Gastrocnemius medialis (tissue), 4 donors: ENCODE measurements at regions not wholly inside any gene's neighbourhood (a gene's known extent, or its start where the extent isn't known, plus 50 kb on each side); places are given as distances from the start of the nearest gene placed in this dataset.

Source experiments
- ATAC-seq, 2 donors: fragments of 150-250 bp; one replicate each; pipeline ENCODE4 v1.9.1; 2016
- DNase-seq, 2 donors: peaks; one replicate each; pipeline ENCODE4 v3.0.0-alpha.2; 2019
- H3K27ac ChIP-seq, 4 donors: fragments of 200-600 bp; sonication (generic); 1 replicate in 1 of 4; 2 replicates in 3 of 4; pipeline ENCODE4 v1.5.1; 2016 to 2018; ENCODE audit warnings: mild to moderate bottlenecking in 2 of 4, moderate library complexity in 1 of 4
- H3K27me3 ChIP-seq, 3 donors: fragments of 200-600 bp; sonication (generic) in 2 of 3; 1 replicate in 1 of 3; 2 replicates in 2 of 3; pipeline versions ENCODE4 v1.5.1 to v1.6.0; 2016 to 2019; ENCODE audit warnings: mild to moderate bottlenecking in 1 of 3, moderate library complexity in 1 of 3
- H3K36me3 ChIP-seq, 2 donors: fragments of 200-600 bp; sonication (generic) in 1 of 2; one replicate each; pipeline ENCODE4 v1.5.1; 2017 to 2018
- H3K4me1 ChIP-seq, 2 donors: fragments of 200-600 bp; sonication (generic) in 1 of 2; one replicate each; pipeline ENCODE4 v1.5.1; 2016 to 2017; ENCODE audit warnings: mild to moderate bottlenecking in 2 of 2
- H3K4me3 ChIP-seq, 4 donors: fragments of 200-600 bp; sonication (generic) in 3 of 4; 1 replicate in 1 of 4; 2 replicates in 3 of 4; pipeline ENCODE4 v1.5.1; 2016 to 2019; ENCODE audit warnings: mild to moderate bottlenecking in 2 of 4
- H3K9me3 ChIP-seq, 3 donors: fragments of 200-600 bp; sonication (generic) in 2 of 3; 1 replicate in 1 of 3; 2 replicates in 2 of 3; pipeline ENCODE4 v1.5.1; 2016 to 2019
- CTCF ChIP-seq, 5 experiments: fragments of 450-650 bp in 3 of 5; fragments of 200-600 bp in 2 of 5; sonication (generic) in 2 of 5; IDR thresholded peaks in 4 of 5; conservative IDR thresholded peaks in 1 of 5; 1 replicate in 4 of 5; 2 replicates in 1 of 5; pipeline ENCODE4 v1.5.1; 2016 to 2019; ENCODE audit warnings: antibody characterized with exemption in 5 of 5, mild to moderate bottlenecking in 3 of 5, moderate library complexity in 3 of 5
- POLR2A ChIP-seq, 2 donors: fragments of 450-650 bp; IDR thresholded peaks; one replicate each; pipeline ENCODE4 v1.6.1; 2017; ENCODE audit warnings: antibody characterized with exemption in 2 of 2, mild to moderate bottlenecking in 2 of 2, moderate library complexity in 2 of 2
- in situ Hi-C, 4 donors: fragments of 200-750 bp; cut with MboI; loops; one replicate each; pipeline versions ENCODE4 v1.15.0 to v1.8.0; 2017; ENCODE audit warnings: low sequenced_read_pairs in 4 of 4
- intact Hi-C: fragments of 100-400 bp; cut with DNase I; formaldehyde crosslinking; loops from one replicate; pipeline ENCODE4 v1.15.1; 2023; ENCODE audit warnings: low total_unique reads

GRCh38 chr14:41022932-41023331, 583.7 kb upstream of the LRFN5 start:
- Histone ChIP-seq H3K27ac (no peak overlapping the region), H3K4me3 (no peak overlapping the region), H3K36me3 (no peaks in the 10 kb centered on the region), H3K27me3 (no peaks in the 10 kb centered on the region), H3K4me1 (no peaks in the 10 kb centered on the region), H3K9me3 (no peaks in the 10 kb centered on the region)
- TF ChIP-seq POLR2A (IDR thresholded peaks at IDR 0.05) (no peak), CTCF (IDR thresholded peaks at IDR 0.05 in 4 of 5, conservative IDR thresholded peaks at IDR 0.05 in 1 of 5) (no peak)
- in situ Hi-C loops = no loop called here
- DNase-seq = no peak
- no peak for ATAC-seq
- intact Hi-C loops = no loop called here

GRCh38 chr14:41016213-41016612, 590.5 kb upstream of the LRFN5 start:
- Histone ChIP-seq H3K4me3 (no peak overlapping the region), H3K9me3 (no peaks in the 10 kb centered on the region), H3K27me3 (no peaks in the 10 kb centered on the region), H3K36me3 (no peaks in the 10 kb centered on the region), H3K4me1 (no peaks in the 10 kb centered on the region), H3K27ac (no peak overlapping the region)
- ATAC-seq (no peak), DNase-seq (no peak)
- intact Hi-C loops = no loop called here
- TF ChIP-seq CTCF (IDR thresholded peaks at IDR 0.05 in 4 of 5, conservative IDR thresholded peaks at IDR 0.05 in 1 of 5) = no peak
- no peak for TF ChIP-seq POLR2A (IDR thresholded peaks at IDR 0.05)
- in situ Hi-C loops = no loop called here

GRCh38 chr14:41000350-41000749, 606.3 kb upstream of the LRFN5 start:
- TF ChIP-seq POLR2A (IDR thresholded peaks at IDR 0.05) (no peak), CTCF (IDR thresholded peaks at IDR 0.05 in 4 of 5, conservative IDR thresholded peaks at IDR 0.05 in 1 of 5) (no peak)
- in situ Hi-C loops = no loop called here

GRCh38 chr14:40989260-40989659, 617.4 kb upstream of the LRFN5 start:
- no peak overlapping the region for H3K4me3 ChIP-seq
- in situ Hi-C loops (no loop called here), intact Hi-C loops (no loop called here)
- no peak overlapping the region for H3K27ac ChIP-seq
- H3K36me3 ChIP-seq = no peaks in the 10 kb centered on the region
- no peaks in the 10 kb centered on the region for H3K4me1 ChIP-seq
- no peak for ATAC-seq
- H3K27me3 ChIP-seq = no peaks in the 10 kb centered on the region
- no peaks in the 10 kb centered on the region for H3K9me3 ChIP-seq
- TF ChIP-seq CTCF (IDR thresholded peaks at IDR 0.05 in 4 of 5, conservative IDR thresholded peaks at IDR 0.05 in 1 of 5) (no peak), POLR2A (IDR thresholded peaks at IDR 0.05) (no peak)
- no peak for DNase-seq

More at GRCh38 chr14:41000350-41000749, 606.3 kb upstream of the LRFN5 start:
- DNase-seq (no peak), ATAC-seq (no peak)
- H3K27me3 ChIP-seq = no peaks in the 10 kb centered on the region
- H3K4me1 ChIP-seq = no peaks in the 10 kb centered on the region
- no peaks in the 10 kb centered on the region for H3K9me3 ChIP-seq
- no peak overlapping the region for H3K27ac ChIP-seq
- intact Hi-C loops = no loop called here
- no peak overlapping the region for H3K4me3 ChIP-seq
- H3K36me3 ChIP-seq = no peaks in the 10 kb centered on the region

GRCh38 chr14:40987481-40987880, 619.2 kb upstream of the LRFN5 start:
- no peak for TF ChIP-seq CTCF (IDR thresholded peaks at IDR 0.05 in 4 of 5, conservative IDR thresholded peaks at IDR 0.05 in 1 of 5)
- Histone ChIP-seq H3K36me3 (no peaks in the 10 kb centered on the region), H3K9me3 (no peaks in the 10 kb centered on the region), H3K27ac (no peak overlapping the region), H3K4me1 (no peaks in the 10 kb centered on the region), H3K4me3 (no peak overlapping the region), H3K27me3 (no peaks in the 10 kb centered on the region)
- ATAC-seq = no peak
- in situ Hi-C loops = no loop called here
- intact Hi-C loops = no loop called here
- no peak for DNase-seq
